Fibroblast of lung (primary cell): ENCODE measurements at regions not wholly inside any gene's neighbourhood (a gene's known extent, or its start where the extent isn't known, plus 50 kb on each side); places are given as distances from the start of the nearest gene placed in this dataset.

ENCODE experiments used
- DNase-seq, 2 donors: peaks; one replicate each; pipeline versions ENCODE4 v3.0.0 to v3.0.0-alpha.2; 2010; ENCODE audit warnings: low read depth in 2 of 2
- H2AFZ ChIP-seq: 2 replicates; pipeline ENCODE4 v1.5.1; 2012; ENCODE audit warnings: low read length, control low read depth, inconsistent platforms
- H3K27ac ChIP-seq: 2 replicates; pipeline ENCODE4 v1.5.1; 2011; ENCODE audit warnings: low read length, control low read depth; ENCODE audit not compliant: insufficient read depth
- H3K27me3 ChIP-seq: 2 replicates; pipeline ENCODE4 v1.5.1; 2011; ENCODE audit warnings: mild to moderate bottlenecking, low read length; ENCODE audit not compliant: control insufficient read depth, insufficient read depth
- H3K36me3 ChIP-seq: 2 replicates; pipeline ENCODE4 v1.5.1; 2011; ENCODE audit warnings: low read length; ENCODE audit not compliant: control insufficient read depth, insufficient read depth
- H3K4me1 ChIP-seq: 2 replicates; pipeline ENCODE4 v1.5.1; 2011; ENCODE audit warnings: low read length; ENCODE audit not compliant: control insufficient read depth, insufficient read depth; ENCODE audit errors: extremely low read depth
- H3K4me2 ChIP-seq: 2 replicates; pipeline ENCODE4 v1.5.1; 2011; ENCODE audit warnings: low read length, control low read depth; ENCODE audit not compliant: insufficient read depth; ENCODE audit errors: extremely low read depth
- H3K4me3 ChIP-seq, 4 experiments: fragments of 200-600 bp in 1 of 4; sonication (generic) in 1 of 4; replicated peaks in 1 of 4; 2 replicates each; pipeline ENCODE4 v1.5.1; 2011 to 2016; ENCODE audit warnings: low read length in 4 of 4, low read depth in 3 of 4, mild to moderate bottlenecking in 3 of 4, control low read depth in 2 of 4, inconsistent platforms in 1 of 4, mixed read lengths in 1 of 4; ENCODE audit not compliant: insufficient read depth in 1 of 4; ENCODE audit errors: control extremely low read depth in 1 of 4
- H3K79me2 ChIP-seq: 2 replicates; pipeline ENCODE4 v1.5.1; 2012; ENCODE audit warnings: mild to moderate bottlenecking, low read length, inconsistent platforms; ENCODE audit not compliant: control insufficient read depth, insufficient read depth
- H3K9ac ChIP-seq: 2 replicates; pipeline ENCODE4 v1.5.1; 2011; ENCODE audit warnings: mild to moderate bottlenecking, low read length, control low read depth; ENCODE audit not compliant: insufficient read depth
- H3K9me3 ChIP-seq: 2 replicates; pipeline ENCODE4 v1.5.1; 2012; ENCODE audit warnings: low read depth, low read length; ENCODE audit not compliant: control insufficient read depth, insufficient read depth
- H4K20me1 ChIP-seq: 2 replicates; pipeline ENCODE4 v1.5.1; 2011; ENCODE audit warnings: low read length; ENCODE audit not compliant: control insufficient read depth, insufficient read depth; ENCODE audit errors: extremely low read depth
- CTCF ChIP-seq, 2 donors: IDR thresholded peaks in 1 of 2; conservative IDR thresholded peaks in 1 of 2; 1 replicate in 1 of 2; 2 replicates in 1 of 2; pipeline ENCODE4 v1.5.1; 2011 to 2012; ENCODE audit warnings: low read length in 2 of 2, control low read depth in 1 of 2, inconsistent platforms in 1 of 2, low read depth in 1 of 2, mild to moderate bottlenecking in 1 of 2
- EZH2 ChIP-seq: IDR thresholded peaks from 2 replicates; pipeline ENCODE4 v1.5.1; 2012; ENCODE audit warnings: low read length, control low read depth, mild to moderate bottlenecking; ENCODE audit errors: missing control alignments

GRCh38 chr4:117495802-117496201 is 410.4 kb upstream of the TRAM1L1 start:
- H3K79me2 ChIP-seq, result no peaks in the 10 kb centered on the region
- H3K36me3 ChIP-seq, result no peaks in the 10 kb centered on the region
- H3K9me3 ChIP-seq, result no peaks in the 10 kb centered on the region
- TF ChIP-seq EZH2 (no peak), CTCF (conservative IDR thresholded peaks at IDR 0.05 in 1 of 2, IDR thresholded peaks at IDR 0.05 in 1 of 2; ENCODE audit: low read depth in 1 of 2, low read length in 2 of 2) (no peak)
- no peak overlapping the region for H3K4me2 ChIP-seq
- no peak overlapping the region for H3K27ac ChIP-seq
- H3K4me3 ChIP-seq, result no peak overlapping the region
- H3K9ac ChIP-seq, result no peak overlapping the region
- no peak overlapping the region for H2AFZ ChIP-seq
- no peaks in the 10 kb centered on the region for H3K4me1 ChIP-seq
- H4K20me1 ChIP-seq, result no peaks in the 10 kb centered on the region
- no peaks in the 10 kb centered on the region for H3K27me3 ChIP-seq
- no peak for DNase-seq

GRCh38 chr4:117512414-117512813 is 427.0 kb upstream of the TRAM1L1 start:
- Histone ChIP-seq H2AFZ (no peak overlapping the region), H4K20me1 (no peaks in the 10 kb centered on the region), H3K9ac (no peak overlapping the region), H3K27ac (no peak overlapping the region), H3K4me2 (no peak overlapping the region), H3K4me3 (no peak overlapping the region), H3K79me2 (no peaks in the 10 kb centered on the region), H3K27me3 (no peaks in the 10 kb centered on the region), H3K36me3 (no peaks in the 10 kb centered on the region), H3K9me3 (no peaks in the 10 kb centered on the region), H3K4me1 (no peaks in the 10 kb centered on the region)
- TF ChIP-seq CTCF (conservative IDR thresholded peaks at IDR 0.05 in 1 of 2, IDR thresholded peaks at IDR 0.05 in 1 of 2; ENCODE audit: low read depth in 1 of 2, low read length in 2 of 2) (no peak), EZH2 (no peak)
- no peak for DNase-seq

DNA sequence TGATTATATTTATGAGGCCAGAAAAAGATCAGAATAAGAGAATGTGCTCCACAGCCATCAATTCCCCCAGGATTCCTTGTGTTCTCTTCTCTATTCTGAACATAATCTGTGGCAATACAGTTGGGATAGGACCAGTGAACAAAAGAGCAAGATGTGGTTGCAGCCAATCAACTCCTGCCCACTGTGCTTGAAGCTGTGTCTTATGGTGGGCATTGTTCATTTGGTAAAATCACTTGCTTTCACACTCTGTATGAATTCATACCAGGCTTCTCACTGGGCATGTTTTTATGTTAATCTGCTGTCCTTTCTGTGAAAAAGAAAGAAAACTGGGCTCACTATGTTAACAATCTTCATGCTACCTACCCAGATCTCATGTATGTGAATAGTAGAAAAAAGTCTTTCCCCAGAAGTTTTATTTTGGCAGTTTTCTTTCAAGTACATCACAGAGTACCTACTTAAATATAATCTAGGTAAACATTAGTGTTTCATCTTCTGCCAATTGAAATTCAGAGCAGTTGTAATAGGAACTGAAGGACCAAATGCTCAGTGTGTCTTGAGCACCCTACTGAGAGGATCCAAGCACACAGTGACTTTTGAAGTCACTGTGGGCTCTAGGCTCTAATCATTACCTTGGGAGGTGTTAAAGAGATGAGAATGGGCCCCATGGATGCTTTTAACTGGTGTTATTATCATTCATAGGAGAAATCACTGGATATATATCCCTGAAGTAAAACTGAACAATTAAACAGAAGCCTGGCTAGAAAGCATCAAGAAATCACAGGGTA is 429.2 kb upstream of the TRAM1L1 start:
- DNase-seq, result no peak
- Histone ChIP-seq H3K9ac (no peak overlapping the region), H3K36me3 (no peaks in the 10 kb centered on the region), H3K27ac (no peak overlapping the region), H2AFZ (no peak overlapping the region), H3K27me3 (no peaks in the 10 kb centered on the region), H3K4me2 (no peak overlapping the region), H4K20me1 (no peaks in the 10 kb centered on the region), H3K79me2 (no peaks in the 10 kb centered on the region), H3K9me3 (no peaks in the 10 kb centered on the region), H3K4me3 (no peak overlapping the region), H3K4me1 (no peaks in the 10 kb centered on the region)
- TF ChIP-seq CTCF (conservative IDR thresholded peaks at IDR 0.05 in 1 of 2, IDR thresholded peaks at IDR 0.05 in 1 of 2; ENCODE audit: low read depth in 1 of 2, low read length in 2 of 2) (no peak), EZH2 (no peak)
